GM13977 (cell line): ENCODE measurements at regions not wholly inside any gene's neighbourhood (a gene's known extent, or its start where the extent isn't known, plus 50 kb on each side); places are given as distances from the start of the nearest gene placed in this dataset.

Experiments
- DNase-seq: peaks from one replicate; pipeline ENCODE4 v3.0.0; 2012; ENCODE audit warnings: low spot score
- CTCF ChIP-seq: IDR thresholded peaks from 2 replicates; pipeline ENCODE4 v1.5.1; 2012; ENCODE audit warnings: mild to moderate bottlenecking, control low read depth; ENCODE audit not compliant: insufficient read depth; ENCODE audit errors: extremely low read depth, missing control alignments
- in situ Hi-C: fragments of 300-500 bp; cut with MboI; formaldehyde crosslinking; loops from one replicate; pipeline ENCODE4 v1.12.0; 2022; ENCODE audit warnings: low sequenced_read_pairs, low pct_unique_long_range_greater_than_20kb, mixed read lengths, inconsistent platforms; ENCODE audit not compliant: unreplicated experiment

GRCh38 chr5:2991884-2992283 lies 240.4 kb upstream of the IRX2 start:
- DNase-seq = no peak
- TF ChIP-seq CTCF = no peak
- in situ Hi-C loops = no loop called here

- no peak for DNase-seq
- TF ChIP-seq CTCF = no peak
- in situ Hi-C loops = no loop called here
Measured at GRCh38 chr5:2989517-2989916, 238.0 kb upstream of the IRX2 start.

GRCh38 chr5:2986301-2986700 lies 234.8 kb upstream of the IRX2 start:
- no peak for TF ChIP-seq CTCF
- no peak for DNase-seq
- in situ Hi-C loops = no loop called here

- no peak for TF ChIP-seq CTCF
- DNase-seq = no peak
- in situ Hi-C loops = no loop called here
Measured at GRCh38 chr5:2985718-2986117, 234.2 kb upstream of the IRX2 start.

- no peak for TF ChIP-seq CTCF
- DNase-seq = no peak
- in situ Hi-C loops = no loop called here
Measured at GRCh38 chr5:2983583-2984300, 232.3 kb upstream of the IRX2 start.

GRCh38 chr5:2981652-2982051 lies 230.2 kb upstream of the IRX2 start:
- TF ChIP-seq CTCF = no peak
- DNase-seq = no peak
- in situ Hi-C loops = no loop called here
